ENCODE measurements at regions not wholly inside any gene's neighbourhood (a gene's known extent, or its start where the extent isn't known, plus 50 kb on each side); places are given as distances from the start of the nearest gene placed in this dataset.

- DNase-seq (ENCODE audit: low spot score): no peak
- TF ChIP-seq CTCF (IDR thresholded peaks at IDR 0.05): no peak
- no peak overlapping the region for H3K4me3 ChIP-seq
Measured at GRCh38 chr19:30115947-30116346, 173.9 kb downstream of the URI1 start.

GRCh38 chr19:30116530-30116929 is 174.5 kb downstream of the URI1 start:
- Histone ChIP-seq H3K36me3 (no peaks in the 10 kb centered on the region), H3K27ac (no peak overlapping the region), H3K9me3 (no peaks in the 10 kb centered on the region), H3K4me1 (ENCODE audit: control insufficient read depth in 1 of 2, low read depth in 2 of 2) (no peaks in the 10 kb centered on the region), H3K4me3 (no peak overlapping the region), H3K27me3 (replicated peaks; ENCODE audit: insufficient read depth) (no peaks in the 10 kb centered on the region)
- DNase-seq (ENCODE audit: low spot score) (no peak), ATAC-seq (ENCODE audit: insufficient number of reproducible peaks, low FRiP score, low read depth) (no peak)
- no peak for TF ChIP-seq CTCF (IDR thresholded peaks at IDR 0.05)

More at GRCh38 chr19:30115947-30116346, 173.9 kb downstream of the URI1 start:
- no peaks in the 10 kb centered on the region for H3K36me3 ChIP-seq
- no peaks in the 10 kb centered on the region for H3K27me3 ChIP-seq (replicated peaks; ENCODE audit: insufficient read depth)
- no peak overlapping the region for H3K27ac ChIP-seq
- H3K4me1 ChIP-seq (ENCODE audit: control insufficient read depth in 1 of 2, low read depth in 2 of 2): no peaks in the 10 kb centered on the region
- H3K9me3 ChIP-seq: no peaks in the 10 kb centered on the region
- ATAC-seq (ENCODE audit: insufficient number of reproducible peaks, low FRiP score, low read depth): no peak

GRCh38 chr19:30116984-30117555 is 175.0 kb downstream of the URI1 start:
- ATAC-seq (ENCODE audit: insufficient number of reproducible peaks, low FRiP score, low read depth) (no peak), DNase-seq (ENCODE audit: low spot score) (no peak)
- Histone ChIP-seq H3K9me3 (no peaks in the 10 kb centered on the region), H3K4me3 (no peak overlapping the region), H3K27me3 (replicated peaks; ENCODE audit: insufficient read depth) (no peaks in the 10 kb centered on the region), H3K36me3 (no peaks in the 10 kb centered on the region), H3K4me1 (ENCODE audit: control insufficient read depth in 1 of 2, low read depth in 2 of 2) (no peaks in the 10 kb centered on the region), H3K27ac (no peak overlapping the region)
- TF ChIP-seq CTCF (IDR thresholded peaks at IDR 0.05): no peak

GRCh38 chr19:30117636-30118145 is 175.7 kb downstream of the URI1 start:
- no peak overlapping the region for H3K4me3 ChIP-seq
- TF ChIP-seq CTCF (IDR thresholded peaks at IDR 0.05): no peak
- DNase-seq (ENCODE audit: low spot score) (no peak), ATAC-seq (ENCODE audit: insufficient number of reproducible peaks, low FRiP score, low read depth) (no peak)
- no peaks in the 10 kb centered on the region for H3K9me3 ChIP-seq
- H3K27ac ChIP-seq: no peak overlapping the region
- H3K27me3 ChIP-seq (replicated peaks; ENCODE audit: insufficient read depth): no peaks in the 10 kb centered on the region
- H3K4me1 ChIP-seq (ENCODE audit: control insufficient read depth in 1 of 2, low read depth in 2 of 2): no peaks in the 10 kb centered on the region
- H3K36me3 ChIP-seq: no peaks in the 10 kb centered on the region

- ATAC-seq (ENCODE audit: insufficient number of reproducible peaks, low FRiP score, low read depth): no peak
- Histone ChIP-seq H3K9me3 (no peaks in the 10 kb centered on the region), H3K27ac (no peak overlapping the region), H3K27me3 (replicated peaks; ENCODE audit: insufficient read depth) (no peaks in the 10 kb centered on the region), H3K4me3 (no peak overlapping the region), H3K4me1 (ENCODE audit: control insufficient read depth in 1 of 2, low read depth in 2 of 2) (no peaks in the 10 kb centered on the region), H3K36me3 (no peaks in the 10 kb centered on the region)
- TF ChIP-seq CTCF (IDR thresholded peaks at IDR 0.05): no peak
- DNase-seq (ENCODE audit: low spot score): no peak
Measured at GRCh38 chr19:30118221-30118620, 176.2 kb downstream of the URI1 start.

Data from thoracic aorta (tissue), 2 donors.